ENCODE measurements at regions not wholly inside any gene's neighbourhood (a gene's known extent, or its start where the extent isn't known, plus 50 kb on each side); places are given as distances from the start of the nearest gene placed in this dataset.

DNA sequence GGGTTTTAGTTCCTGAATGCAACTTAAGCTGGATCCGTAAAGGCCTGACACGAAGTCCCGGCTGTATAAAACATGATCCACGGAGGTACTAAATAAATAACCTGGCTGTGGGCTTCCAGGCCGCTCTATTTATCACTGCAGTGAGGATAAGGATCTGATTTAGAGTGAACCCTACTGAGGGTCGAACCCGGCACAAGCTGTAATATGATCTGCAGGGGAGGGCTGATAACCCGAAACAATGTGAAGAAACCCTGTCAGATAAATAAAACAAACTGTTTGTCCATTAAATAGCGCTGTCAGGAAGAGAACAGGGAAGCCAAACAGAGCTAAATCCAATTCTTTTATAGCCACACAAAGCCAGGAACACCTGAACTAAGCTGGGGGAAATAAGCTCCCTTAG is 375.6 kb upstream of the SALL1 start:
- TF ChIP-seq POLR2A (IDR thresholded peaks at IDR 0.05; ENCODE audit: low read depth, low read length) (no peak), POLR2AphosphoS5 (IDR thresholded peaks at IDR 0.05; ENCODE audit: low read depth, low read length) (no peak)

All from GM12892 (cell line).